ENCODE measurements at regions not wholly inside any gene's neighbourhood (a gene's known extent, or its start where the extent isn't known, plus 50 kb on each side); places are given as distances from the start of the nearest gene placed in this dataset.

DNA sequence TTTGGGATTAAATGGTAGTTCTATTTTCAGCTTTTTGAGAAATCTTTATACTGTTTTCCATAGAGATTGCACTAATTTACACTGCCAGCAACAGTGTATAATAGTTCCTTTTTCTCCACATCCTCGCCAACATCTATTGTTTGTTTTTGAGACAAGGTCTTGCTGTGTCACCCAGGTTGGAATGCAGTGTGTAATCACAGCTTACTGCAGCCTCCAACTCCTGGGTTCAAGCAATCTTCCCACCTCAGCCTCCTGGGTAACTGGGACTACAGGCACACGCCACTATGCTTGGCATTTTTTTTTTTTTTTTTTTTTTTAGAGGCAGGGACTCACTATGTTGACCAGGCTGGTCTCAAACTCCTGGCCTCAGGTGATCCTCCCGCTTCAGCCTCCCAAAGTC lies 164.5 kb upstream of the CXADR start:
- H3K27ac ChIP-seq (ENCODE audit: poor library complexity, severe bottlenecking) = no peak overlapping the region
- H3K4me1 ChIP-seq (ENCODE audit: insufficient read depth, poor library complexity, severe bottlenecking) = no peaks in the 10 kb centered on the region
- H3K27me3 ChIP-seq (ENCODE audit: insufficient read depth, poor library complexity, severe bottlenecking) = no peaks in the 10 kb centered on the region
- H3K4me3 ChIP-seq (ENCODE audit: severe bottlenecking) = no peak overlapping the region
- H3K9me3 ChIP-seq (ENCODE audit: severe bottlenecking) = no peaks in the 10 kb centered on the region
- DNase-seq (ENCODE audit: low spot score) (no peak), ATAC-seq (ENCODE audit: low read depth) (no peak)
- TF ChIP-seq, protein P1, sequence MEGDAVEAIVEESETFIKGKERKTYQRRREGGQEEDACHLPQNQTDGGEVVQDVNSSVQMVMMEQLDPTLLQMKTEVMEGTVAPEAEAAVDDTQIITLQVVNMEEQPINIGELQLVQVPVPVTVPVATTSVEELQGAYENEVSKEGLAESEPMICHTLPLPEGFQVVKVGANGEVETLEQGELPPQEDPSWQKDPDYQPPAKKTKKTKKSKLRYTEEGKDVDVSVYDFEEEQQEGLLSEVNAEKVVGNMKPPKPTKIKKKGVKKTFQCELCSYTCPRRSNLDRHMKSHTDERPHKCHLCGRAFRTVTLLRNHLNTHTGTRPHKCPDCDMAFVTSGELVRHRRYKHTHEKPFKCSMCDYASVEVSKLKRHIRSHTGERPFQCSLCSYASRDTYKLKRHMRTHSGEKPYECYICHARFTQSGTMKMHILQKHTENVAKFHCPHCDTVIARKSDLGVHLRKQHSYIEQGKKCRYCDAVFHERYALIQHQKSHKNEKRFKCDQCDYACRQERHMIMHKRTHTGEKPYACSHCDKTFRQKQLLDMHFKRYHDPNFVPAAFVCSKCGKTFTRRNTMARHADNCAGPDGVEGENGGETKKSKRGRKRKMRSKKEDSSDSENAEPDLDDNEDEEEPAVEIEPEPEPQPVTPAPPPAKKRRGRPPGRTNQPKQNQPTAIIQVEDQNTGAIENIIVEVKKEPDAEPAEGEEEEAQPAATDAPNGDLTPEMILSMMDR (IDR thresholded peaks at IDR 0.05; ENCODE audit: poor library complexity, severe bottlenecking) = no peak
- no peaks in the 10 kb centered on the region for H3K36me3 ChIP-seq (ENCODE audit: low read depth)

DNA sequence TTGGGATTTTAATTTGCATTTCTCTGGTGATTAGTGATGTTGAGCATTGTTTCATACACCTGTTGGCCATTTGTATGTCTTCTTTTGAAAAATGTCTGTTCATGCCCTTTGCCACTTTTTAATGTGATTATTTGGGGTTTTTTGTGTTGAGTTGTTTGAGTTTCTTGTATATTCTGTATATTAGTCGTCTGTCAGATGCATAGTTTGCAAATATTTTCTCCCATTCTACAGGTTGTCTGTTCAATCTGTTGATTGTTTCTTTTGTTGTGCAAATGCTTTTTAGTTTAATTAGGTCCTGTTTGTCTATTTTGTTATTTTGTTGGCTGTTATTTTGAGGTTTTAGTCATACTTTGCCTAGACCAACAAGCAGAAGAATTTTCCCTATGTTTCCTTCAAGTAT lies 164.0 kb upstream of the CXADR start:
- Histone ChIP-seq H3K27me3 (ENCODE audit: insufficient read depth, poor library complexity, severe bottlenecking) (no peaks in the 10 kb centered on the region), H3K4me1 (ENCODE audit: insufficient read depth, poor library complexity, severe bottlenecking) (no peaks in the 10 kb centered on the region), H3K4me3 (ENCODE audit: severe bottlenecking) (no peak overlapping the region), H3K27ac (ENCODE audit: poor library complexity, severe bottlenecking) (no peak overlapping the region), H3K36me3 (ENCODE audit: low read depth) (no peaks in the 10 kb centered on the region), H3K9me3 (ENCODE audit: severe bottlenecking) (no peaks in the 10 kb centered on the region)
- TF ChIP-seq, protein P1 (IDR thresholded peaks at IDR 0.05; ENCODE audit: poor library complexity, severe bottlenecking) = no peak
- ATAC-seq (ENCODE audit: low read depth) = no peak
- no peak for DNase-seq (ENCODE audit: low spot score)

DNA sequence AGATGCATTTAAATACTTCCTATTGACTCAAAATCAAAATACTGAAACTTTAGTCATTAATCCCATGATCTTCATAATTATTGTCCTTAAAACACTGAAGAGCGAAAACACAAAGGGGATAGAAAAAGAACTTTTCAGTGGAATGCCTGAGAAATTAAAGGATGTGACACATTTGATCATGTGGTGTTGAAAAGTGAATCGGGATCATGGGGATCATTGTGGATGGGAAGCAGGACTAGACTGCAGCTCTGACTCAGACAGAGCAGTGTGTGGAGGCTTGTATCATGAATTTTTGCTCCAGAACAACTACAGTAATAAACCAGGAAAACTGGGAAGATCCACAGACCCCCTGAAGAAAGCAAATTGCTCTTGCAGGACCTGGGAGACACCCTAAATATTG lies 161.1 kb upstream of the CXADR start:
- Histone ChIP-seq H3K27ac (ENCODE audit: poor library complexity, severe bottlenecking) (no peak overlapping the region), H3K9me3 (ENCODE audit: severe bottlenecking) (no peaks in the 10 kb centered on the region), H3K27me3 (ENCODE audit: insufficient read depth, poor library complexity, severe bottlenecking) (no peaks in the 10 kb centered on the region), H3K4me3 (ENCODE audit: severe bottlenecking) (no peak overlapping the region), H3K4me1 (ENCODE audit: insufficient read depth, poor library complexity, severe bottlenecking) (no peaks in the 10 kb centered on the region), H3K36me3 (ENCODE audit: low read depth) (no peaks in the 10 kb centered on the region)
- no peak for DNase-seq (ENCODE audit: low spot score)
- TF ChIP-seq, protein P1 (IDR thresholded peaks at IDR 0.05; ENCODE audit: poor library complexity, severe bottlenecking) = no peak
- no peak for ATAC-seq (ENCODE audit: low read depth)

DNA sequence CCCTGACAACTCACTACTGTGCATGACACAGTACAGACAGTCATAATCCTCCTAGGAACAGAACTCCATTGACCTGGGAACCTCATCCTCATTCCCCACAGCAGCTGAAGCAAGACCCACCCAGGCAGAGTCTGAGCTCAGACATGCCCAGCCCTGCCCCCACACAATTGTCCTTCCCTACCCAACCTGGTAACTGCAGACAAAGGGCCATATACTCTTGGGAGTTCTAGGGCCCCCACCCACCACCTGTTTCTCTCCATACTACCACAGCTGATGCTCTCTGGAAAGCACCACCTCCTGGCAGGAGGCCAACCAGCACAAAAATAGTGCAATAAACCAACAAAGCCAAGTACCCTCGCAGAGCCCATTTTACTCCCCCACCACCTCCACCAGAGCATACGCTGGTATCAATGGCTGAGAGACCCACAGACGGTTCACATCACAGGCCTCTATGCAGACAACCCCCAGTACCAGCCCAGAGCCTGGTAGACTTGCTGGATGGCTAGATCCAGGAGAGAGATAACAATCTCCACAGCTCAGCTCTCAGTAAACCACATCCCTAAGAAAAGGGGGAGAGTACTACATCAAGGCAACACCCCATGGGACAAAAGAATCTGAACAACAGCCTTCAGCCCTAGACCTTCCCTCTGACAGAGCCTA lies 159.7 kb upstream of the CXADR start:
- TF ChIP-seq, protein P1 (IDR thresholded peaks at IDR 0.05; ENCODE audit: poor library complexity, severe bottlenecking) = no peak
- ATAC-seq (ENCODE audit: low read depth) (no peak), DNase-seq (ENCODE audit: low spot score) (no peak)
- Histone ChIP-seq H3K36me3 (ENCODE audit: low read depth) (no peaks in the 10 kb centered on the region), H3K9me3 (ENCODE audit: severe bottlenecking) (no peaks in the 10 kb centered on the region), H3K27me3 (ENCODE audit: insufficient read depth, poor library complexity, severe bottlenecking) (no peaks in the 10 kb centered on the region), H3K4me1 (ENCODE audit: insufficient read depth, poor library complexity, severe bottlenecking) (no peaks in the 10 kb centered on the region), H3K4me3 (ENCODE audit: severe bottlenecking) (no peak overlapping the region), H3K27ac (ENCODE audit: poor library complexity, severe bottlenecking) (no peak overlapping the region)

DNA sequence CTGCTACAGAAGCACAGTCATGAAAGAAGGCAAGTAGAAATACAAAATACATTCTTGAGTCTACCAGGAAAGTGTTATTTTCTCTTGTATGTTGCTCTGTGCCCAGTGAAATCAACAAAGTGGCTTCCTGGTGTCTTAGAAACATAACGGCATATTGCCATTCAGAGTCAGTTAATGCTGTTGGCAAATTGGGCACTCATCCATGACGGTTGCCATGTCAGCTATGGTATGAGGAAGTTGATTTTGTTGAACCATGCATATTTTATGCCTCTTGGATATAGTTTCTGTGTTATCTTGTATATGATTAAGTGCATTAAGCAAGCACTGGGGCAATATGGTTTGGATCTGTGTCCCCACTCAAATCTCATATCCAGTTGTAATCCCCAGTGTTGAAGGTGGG lies 153.1 kb upstream of the CXADR start:
- Histone ChIP-seq H3K27me3 (ENCODE audit: insufficient read depth, poor library complexity, severe bottlenecking) (no peaks in the 10 kb centered on the region), H3K27ac (ENCODE audit: poor library complexity, severe bottlenecking) (no peak overlapping the region), H3K4me1 (ENCODE audit: insufficient read depth, poor library complexity, severe bottlenecking) (no peaks in the 10 kb centered on the region), H3K36me3 (ENCODE audit: low read depth) (no peaks in the 10 kb centered on the region), H3K4me3 (ENCODE audit: severe bottlenecking) (no peak overlapping the region), H3K9me3 (ENCODE audit: severe bottlenecking) (no peaks in the 10 kb centered on the region)
- DNase-seq (ENCODE audit: low spot score) (no peak), ATAC-seq (ENCODE audit: low read depth) (no peak)
- TF ChIP-seq, protein P1 (IDR thresholded peaks at IDR 0.05; ENCODE audit: poor library complexity, severe bottlenecking) = no peak

All from RWPE2 (cell line).